ENCODE measurements at regions not wholly inside any gene's neighbourhood (a gene's known extent, or its start where the extent isn't known, plus 50 kb on each side); places are given as distances from the start of the nearest gene placed in this dataset.

DNA sequence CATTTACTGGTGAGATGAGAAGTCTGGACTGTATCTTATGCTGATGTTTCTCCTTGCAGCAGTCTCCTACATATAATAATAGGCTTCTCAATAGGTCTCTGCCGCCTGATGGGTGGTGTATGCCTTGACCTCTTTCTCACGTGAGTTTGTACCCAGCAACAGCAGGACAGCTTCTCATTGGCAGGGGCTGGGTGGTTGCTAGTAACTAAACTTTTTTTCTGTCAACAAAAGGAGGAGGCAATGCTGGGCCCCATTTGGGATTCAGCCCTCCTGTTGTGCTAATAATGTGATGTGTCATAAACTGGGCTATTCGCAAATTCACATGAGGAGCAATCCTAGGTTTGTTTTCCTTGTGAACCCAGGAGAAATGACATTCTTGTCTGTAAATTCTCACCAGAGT lies 533.6 kb downstream of the GATA3 start:
- DNase-seq (ENCODE audit: low read depth in 1 of 2, low spot score in 1 of 2): no peak

DNA sequence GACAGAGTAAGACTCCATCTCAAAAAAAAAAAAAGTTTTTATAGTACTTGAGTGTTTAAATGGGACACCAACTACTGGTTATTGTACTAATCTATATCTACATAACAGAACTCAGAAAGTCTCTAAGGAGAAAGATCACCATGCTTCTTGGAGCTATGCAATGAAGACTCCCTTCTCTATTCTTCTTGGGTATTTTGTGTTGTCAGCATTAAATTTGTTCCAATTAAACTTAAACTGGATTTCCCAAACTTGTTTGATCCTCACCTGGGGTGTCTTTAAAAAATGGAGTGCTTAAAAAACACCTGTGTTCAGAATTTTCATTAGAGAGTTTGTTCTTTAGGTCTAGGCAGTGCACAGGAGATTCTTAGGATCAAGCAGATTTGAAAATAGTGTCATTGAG lies 536.0 kb downstream of the GATA3 start:
- no peak for DNase-seq (ENCODE audit: low read depth in 1 of 2, low spot score in 1 of 2)

DNA sequence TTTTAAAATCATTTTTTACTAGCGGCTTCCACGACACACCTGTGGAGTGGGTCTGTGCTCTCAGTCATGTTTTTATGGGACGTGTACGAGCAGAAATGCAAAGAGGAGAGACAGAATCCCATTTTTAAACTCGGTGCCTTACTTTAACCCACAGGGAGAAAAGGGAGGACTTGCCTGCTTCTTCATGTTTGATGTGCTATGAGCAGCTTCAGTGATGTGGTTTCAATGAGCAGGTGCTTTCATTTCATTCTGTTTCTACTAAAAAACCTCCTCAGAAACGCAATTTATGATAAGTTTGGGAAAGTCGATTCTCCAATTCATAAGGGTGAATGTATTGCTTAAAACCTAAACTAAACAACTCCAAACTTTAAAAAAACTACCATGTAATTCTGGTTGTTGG lies 537.2 kb downstream of the GATA3 start:
- DNase-seq (ENCODE audit: low read depth in 1 of 2, low spot score in 1 of 2): no peak

DNA sequence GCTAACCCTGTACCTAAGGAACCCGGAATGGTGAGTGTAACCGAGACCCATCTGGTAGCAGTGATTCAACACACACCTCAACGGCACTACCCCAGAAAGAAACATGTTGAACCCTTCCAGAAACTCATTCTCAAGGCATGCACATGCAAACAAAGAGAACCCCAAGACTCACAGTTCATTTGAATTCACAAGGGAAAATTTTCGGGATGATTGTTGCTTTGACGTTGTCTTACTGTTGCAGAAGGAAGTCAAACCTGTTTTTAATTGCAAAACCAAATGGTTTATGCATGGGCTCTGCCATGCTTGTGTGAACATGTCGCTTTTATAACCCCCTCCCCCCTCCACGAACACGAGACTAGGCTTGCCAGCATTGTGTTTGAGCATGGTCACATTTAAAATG lies 539.7 kb downstream of the GATA3 start:
- no peak for DNase-seq (ENCODE audit: low read depth in 1 of 2, low spot score in 1 of 2)

DNA sequence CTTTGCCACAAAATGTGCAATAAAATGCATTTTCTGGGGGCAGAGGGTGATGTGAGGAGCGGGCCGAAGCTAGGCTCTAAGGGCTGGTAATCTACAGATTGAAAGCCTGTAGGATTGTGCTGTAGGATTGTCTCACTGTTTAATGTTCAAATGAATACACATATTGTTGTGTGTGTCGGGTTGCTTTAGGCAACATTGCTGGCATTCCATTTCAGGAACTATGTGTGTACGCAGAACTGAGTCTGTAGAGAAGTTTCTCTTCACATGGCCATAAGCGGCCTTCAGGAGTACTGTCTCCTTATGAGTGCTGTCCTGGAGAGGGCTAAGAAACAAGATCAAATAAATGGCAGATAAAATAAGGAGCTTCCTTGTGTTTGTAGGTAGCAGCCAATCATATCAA lies 540.2 kb downstream of the GATA3 start:
- DNase-seq (ENCODE audit: low read depth in 1 of 2, low spot score in 1 of 2): no peak

DNA sequence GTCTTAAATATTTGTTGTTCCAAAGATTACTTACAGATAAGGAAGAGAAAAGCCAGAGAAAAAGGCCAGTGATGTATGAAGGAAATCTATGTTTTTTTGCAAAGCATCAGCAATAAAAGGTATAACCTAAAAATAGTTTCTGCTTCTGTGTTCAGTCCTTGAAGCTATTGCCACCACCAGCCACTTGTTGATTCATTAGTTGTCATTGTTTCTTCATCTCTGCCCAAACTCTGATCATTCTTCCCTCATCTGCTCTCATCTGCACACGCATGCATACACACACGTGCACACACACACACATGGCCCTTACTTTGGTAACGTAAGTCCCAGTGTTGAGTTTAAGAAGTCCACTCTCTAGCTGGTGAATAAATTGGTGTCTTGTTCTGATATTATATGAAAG lies 540.7 kb downstream of the GATA3 start:
- no peak for DNase-seq (ENCODE audit: low read depth in 1 of 2, low spot score in 1 of 2)

DNA sequence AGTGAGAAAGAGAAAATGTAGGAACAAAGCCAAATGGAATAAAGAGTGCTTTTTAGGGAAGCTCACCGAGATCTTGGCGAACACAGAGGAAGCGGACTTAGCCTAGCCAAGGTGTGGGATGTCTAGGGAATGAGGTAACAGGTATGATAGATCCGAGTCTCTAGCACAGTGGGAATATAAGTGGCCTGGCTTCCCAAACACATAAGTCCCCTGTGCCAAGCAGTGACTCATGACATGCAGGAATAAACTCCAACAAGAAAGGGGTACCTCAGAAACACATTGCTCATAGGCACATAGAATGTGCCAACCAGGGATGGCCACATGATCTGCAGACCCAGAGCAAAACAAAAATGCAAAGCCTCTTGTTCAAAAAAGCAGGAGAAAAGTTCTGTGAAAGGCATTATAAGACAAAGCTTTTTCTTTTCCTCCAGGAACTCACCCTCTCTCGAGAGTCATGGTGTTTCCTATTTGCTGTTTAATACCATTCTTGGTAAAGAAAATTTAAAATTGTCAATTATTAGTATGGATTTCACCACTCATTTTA lies 542.5 kb downstream of the GATA3 start:
- no peak for DNase-seq (ENCODE audit: low read depth in 1 of 2, low spot score in 1 of 2)

DNA sequence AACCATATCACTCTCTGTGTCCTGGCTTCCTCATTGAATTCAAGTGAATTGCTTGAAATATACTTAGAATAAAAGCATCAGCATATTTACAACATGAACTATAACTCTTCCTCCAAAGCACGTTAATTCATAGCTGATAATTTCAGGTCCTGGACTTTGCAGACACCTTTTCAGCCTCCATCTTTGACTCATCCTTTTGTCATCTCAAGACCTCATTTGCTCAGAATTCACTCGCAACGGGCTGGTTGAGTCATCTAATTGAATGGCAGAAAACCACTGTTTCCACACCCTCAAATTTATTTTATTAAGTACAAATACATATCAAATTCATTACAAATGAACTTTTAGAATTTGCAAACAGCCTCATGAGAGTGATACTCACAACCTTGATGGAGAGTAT lies 545.7 kb downstream of the GATA3 start:
- no peak for DNase-seq (ENCODE audit: low read depth in 1 of 2, low spot score in 1 of 2)

DNA sequence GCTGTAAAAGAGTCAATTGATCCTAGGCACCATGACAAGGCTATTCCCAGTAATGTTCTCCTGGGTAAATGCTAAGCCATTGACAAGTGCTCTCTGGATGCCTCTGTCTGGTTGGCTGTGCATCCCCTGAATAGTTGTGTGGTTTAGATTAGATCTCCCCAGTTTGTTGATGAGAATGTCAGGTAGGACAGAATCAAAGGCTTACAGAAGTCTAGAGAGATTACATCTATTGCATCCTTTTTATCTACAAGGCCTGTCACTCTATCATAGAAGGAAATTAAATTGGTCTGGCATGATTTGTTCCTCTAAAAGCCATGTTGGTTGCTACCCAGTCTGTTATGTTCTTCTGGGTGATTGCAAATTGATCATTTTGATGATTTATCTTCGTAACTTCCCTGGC lies 548.3 kb downstream of the GATA3 start:
- DNase-seq (ENCODE audit: low read depth in 1 of 2, low spot score in 1 of 2): no peak

DNA sequence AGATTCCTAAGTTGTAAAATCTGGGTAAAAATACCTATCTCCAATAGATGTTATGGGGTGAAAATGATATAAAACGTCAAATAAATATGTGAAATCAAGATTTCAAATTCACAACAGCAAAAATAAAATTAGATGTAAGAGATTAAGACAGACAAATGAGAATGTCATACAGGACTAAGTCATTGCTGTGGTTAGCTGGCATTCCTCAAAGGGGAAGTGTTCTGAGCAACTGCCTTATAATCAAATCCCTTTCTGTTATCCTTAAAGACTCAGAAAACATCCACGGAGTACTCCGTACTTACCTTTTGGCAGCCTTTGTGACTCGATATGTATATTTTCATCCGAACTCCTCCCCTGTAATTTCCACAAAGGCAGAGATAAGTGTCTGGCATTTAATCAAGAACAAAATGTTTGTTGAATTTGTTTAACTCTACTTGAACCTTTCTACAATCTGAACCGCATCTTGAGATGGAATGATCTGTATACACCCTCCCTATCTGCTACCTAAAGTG lies 559.6 kb downstream of the GATA3 start:
- no peak for DNase-seq (ENCODE audit: low read depth in 1 of 2, low spot score in 1 of 2)

DNA sequence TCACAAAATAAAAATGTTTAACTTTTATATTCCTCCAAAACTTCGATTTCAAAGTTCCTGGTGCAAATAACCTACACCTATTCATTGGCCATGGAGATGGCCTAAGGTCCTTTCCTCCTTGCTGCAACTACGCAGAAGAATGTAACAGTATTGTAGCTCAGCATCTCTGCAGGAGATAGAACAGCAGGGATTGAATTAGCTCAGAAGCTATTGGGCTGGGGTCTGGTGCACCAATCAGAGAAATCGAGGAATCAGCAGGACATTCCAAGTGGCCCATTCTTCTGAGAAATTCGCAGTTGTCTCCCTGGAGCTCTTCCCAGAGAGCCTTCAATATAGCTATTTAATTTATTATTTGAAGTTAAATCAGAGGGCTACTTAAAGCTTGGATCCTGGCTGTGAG lies 560.6 kb downstream of the GATA3 start:
- DNase-seq (ENCODE audit: low read depth in 1 of 2, low spot score in 1 of 2): no peak

DNA sequence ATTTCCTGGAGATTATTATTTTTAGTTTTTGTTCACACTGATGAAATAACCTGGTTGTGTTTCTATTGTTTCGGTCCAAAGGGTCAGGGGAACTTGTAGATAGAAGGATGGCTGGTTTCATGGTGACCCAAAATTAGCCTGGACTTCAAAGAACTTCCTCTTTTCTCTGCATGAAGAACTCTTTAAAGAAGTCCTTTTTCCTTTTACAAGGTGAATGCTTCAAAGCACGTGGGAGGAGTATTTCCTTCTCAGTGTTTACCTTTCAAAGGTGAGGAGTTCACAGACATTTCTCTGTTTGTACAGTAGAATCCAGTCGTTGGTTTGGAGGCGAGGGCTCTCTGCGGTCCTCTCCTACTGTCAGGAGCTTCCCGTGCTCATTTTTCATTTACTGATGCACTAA lies 561.7 kb downstream of the GATA3 start:
- DNase-seq (ENCODE audit: low read depth in 1 of 2, low spot score in 1 of 2): no peak

DNA sequence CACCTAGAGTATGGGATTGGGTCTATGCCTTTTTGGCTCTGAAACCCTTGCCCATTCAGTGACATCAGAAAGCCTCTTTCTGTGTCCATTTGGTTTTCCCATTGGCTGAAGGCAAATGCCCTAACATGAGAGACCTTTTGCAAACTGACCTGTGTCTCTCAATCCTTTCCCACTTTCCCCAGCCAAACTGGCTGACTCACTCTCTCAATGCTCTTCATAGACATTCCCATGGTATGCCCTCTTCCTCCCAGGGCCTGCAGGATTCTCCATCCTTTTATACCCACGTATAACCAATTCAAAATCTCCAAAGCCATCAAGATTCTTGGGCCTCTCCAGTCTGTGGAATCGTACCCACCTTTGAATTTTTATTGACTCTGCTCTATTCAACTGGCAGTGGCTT lies 563.3 kb downstream of the GATA3 start:
- no peak for DNase-seq (ENCODE audit: low read depth in 1 of 2, low spot score in 1 of 2)

DNA sequence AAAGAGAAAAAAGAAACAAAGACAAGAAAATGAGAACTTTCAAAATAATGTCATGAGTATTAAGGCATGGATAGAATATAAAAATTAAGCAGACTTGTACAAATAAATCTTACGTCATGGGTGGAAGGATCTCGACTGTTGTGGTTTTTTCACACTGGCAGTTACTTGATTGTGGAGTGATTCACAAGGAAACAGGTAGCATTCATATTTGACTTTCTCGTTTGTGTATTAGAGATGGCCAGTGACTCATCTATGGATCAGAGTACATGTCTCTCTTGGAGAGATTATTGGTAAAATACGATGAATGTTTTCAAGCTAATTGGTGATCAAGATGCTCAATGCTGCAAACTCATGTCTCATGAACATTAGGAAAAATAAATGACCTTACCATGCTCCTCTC lies 564.3 kb downstream of the GATA3 start:
- no peak for DNase-seq (ENCODE audit: low read depth in 1 of 2, low spot score in 1 of 2)

DNA sequence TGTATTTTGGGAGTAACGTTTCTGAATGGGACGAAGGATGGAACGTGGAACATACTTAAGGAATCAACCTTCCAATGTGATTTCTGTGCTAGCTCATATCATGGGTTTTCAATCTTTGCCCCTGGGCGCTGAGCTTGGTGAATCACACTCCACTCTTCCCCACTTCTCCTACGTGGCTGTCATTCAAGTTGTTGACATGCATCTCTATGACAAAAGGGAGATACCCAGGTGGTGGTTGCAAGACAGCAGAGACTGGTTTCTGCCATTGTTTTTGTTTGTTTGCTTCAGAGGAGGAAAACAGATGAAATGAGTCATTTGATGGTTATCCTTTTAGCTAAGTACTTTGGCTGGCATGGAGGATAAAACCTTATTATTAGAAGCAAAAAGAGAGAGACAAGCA lies 573.9 kb downstream of the GATA3 start:
- DNase-seq (ENCODE audit: low read depth in 1 of 2, low spot score in 1 of 2): no peak

DNA sequence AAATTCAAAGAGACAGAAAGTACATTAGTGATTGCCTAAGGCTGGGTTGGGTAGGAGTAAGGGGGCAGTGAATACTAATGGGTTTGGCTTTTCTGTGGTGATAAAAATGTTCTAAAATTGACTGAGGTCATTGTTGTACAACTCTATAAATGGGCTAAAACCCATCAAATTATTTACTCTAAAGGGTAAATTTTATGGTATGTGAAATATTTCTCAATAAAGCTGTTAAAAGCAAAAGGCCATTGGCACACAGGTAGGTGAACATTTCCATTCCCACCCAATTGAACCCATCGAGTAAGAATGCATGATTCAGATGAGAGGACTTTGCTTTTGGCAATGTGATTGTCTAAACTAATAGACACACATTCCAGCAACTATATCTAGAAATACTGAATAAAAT lies 579.4 kb downstream of the GATA3 start:
- no peak for DNase-seq (ENCODE audit: low read depth in 1 of 2, low spot score in 1 of 2)

DNA sequence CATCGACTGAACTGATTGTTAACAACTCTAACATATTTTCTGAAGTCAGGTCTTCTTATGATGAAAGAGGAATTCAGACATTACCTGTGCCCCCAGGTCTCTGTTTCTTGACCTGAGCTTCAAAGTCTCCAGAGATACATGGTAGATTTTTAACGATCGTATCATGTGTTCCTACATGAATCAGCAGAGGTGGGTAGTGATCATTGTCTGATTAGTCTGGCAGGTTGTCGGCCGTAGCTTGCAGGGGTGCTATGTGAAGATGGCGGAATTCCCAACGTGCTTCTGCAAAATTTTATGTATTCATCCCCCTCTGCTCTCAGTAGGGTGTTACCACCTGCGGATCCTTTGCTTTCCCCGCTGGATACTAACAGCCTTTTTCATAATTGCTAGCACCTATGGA lies 581.9 kb downstream of the GATA3 start:
- DNase-seq (ENCODE audit: low read depth in 1 of 2, low spot score in 1 of 2): no peak

DNA sequence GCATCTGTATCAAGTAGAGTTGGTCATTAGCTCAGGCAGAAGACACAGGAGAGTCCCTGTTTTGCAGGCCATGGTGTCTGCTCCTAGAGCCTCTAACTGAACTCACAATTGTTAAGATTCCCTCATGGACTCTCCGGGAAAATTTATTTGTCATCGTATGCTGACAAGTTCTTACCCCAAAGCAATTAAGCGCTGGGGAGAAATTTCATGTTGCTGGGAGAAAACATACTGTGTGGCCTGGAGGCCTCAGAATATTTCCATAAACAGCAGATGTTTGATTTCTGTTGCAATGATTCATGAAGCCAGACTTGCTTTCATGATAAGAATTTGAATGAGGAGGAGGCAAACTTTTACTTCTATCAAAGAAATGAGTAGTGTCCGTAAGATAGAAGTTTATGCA lies 583.2 kb downstream of the GATA3 start:
- DNase-seq (ENCODE audit: low read depth in 1 of 2, low spot score in 1 of 2): no peak

DNA sequence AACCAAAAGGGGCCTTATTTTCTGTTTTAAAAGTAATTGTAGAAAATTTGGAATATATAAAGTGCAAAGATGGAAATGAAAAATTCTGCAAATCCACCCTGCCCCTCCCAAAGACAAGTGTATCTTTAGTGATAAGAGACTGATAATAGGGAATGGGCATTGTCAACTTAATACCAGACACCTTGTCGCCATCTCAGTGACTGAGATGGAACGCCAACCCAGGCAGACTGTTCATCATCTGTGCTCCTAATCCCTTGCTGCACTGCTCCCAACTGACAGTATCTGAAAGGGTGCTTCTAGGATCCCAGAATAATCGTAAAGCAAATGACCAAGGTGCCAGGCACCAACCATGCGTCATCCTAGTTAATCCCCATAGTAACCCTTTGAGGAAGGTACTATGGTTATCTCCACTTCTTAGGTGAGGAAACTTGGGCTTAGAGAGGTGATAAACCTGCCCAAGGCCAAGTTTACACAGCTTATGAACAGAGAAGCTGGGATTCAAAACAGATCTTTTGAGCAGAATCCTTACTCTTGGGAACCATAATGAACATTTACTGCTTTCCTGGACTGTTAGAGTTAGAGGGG lies 583.7 kb downstream of the GATA3 start:
- no peak for DNase-seq (ENCODE audit: low read depth in 1 of 2, low spot score in 1 of 2)

DNA sequence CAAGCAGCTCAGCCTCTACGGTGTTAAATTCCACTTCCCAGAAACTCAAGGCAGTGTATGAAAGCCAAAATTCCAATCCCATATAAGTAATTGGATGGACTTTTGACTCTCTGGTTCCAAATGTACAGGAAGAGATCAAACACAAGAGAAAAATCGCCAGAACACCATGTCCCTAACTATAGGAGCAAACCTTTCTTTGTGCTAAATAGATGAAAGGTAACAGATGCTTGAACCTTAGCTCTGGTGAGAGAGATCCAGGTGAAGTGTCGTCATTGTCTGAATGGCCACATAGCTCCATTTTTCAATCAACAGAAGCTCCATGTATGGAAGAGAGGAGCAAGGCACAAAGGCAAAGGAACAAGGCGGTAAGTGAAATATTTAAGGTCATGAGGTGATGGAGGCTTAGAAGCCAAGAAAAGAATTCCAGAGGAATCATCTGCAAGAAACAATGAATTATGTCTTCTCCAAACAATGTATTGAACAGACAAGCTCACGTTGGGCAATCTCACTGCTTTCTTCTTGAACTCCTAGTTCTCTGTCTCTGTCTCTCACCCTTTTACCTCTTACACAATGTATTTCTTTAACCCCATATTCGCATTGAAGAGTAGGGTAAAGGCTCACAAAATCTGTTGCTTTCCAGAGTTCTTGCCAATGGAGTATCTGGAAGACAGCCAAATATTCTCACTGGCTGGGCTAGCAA lies 585.1 kb downstream of the GATA3 start:
- no peak for DNase-seq (ENCODE audit: low read depth in 1 of 2, low spot score in 1 of 2)

DNA sequence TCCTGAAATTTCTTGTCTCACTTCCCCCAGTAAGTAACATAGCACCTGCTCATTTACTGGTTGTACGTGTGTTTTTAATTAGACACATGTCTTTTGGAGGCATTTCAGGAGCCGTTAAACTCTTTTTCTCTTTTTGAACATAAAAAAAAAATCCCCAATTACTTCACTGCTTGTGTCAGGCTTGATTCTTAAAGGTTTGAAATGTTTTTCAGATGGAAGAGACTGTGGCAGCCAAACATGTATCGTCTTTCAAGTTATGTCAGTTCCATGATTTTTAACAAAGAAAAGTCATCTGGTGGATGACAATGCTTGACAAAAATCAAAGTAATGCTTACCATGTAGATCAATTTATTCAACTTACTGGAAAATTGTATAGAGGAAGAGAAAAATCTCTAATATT lies 585.8 kb downstream of the GATA3 start:
- DNase-seq (ENCODE audit: low read depth in 1 of 2, low spot score in 1 of 2): no peak

DNA sequence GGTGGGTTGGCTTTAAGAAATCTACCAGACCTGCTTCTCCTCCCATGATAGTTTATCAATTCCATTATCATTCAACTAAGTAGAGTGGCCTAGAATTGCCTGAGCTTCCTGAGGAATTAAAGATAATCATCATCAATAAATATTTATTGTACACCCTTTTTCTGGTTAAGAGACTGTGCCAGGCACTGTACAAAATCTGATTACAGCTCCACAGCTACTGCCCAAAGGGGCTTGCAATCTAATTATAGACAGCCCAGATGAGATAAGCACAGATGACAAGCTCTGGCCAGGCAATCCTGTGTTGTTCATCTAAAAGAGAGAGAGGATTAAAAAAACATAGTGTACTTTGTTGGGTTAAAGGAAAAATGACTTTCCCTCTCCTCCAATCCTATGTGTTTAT lies 586.4 kb downstream of the GATA3 start:
- no peak for DNase-seq (ENCODE audit: low read depth in 1 of 2, low spot score in 1 of 2)

DNA sequence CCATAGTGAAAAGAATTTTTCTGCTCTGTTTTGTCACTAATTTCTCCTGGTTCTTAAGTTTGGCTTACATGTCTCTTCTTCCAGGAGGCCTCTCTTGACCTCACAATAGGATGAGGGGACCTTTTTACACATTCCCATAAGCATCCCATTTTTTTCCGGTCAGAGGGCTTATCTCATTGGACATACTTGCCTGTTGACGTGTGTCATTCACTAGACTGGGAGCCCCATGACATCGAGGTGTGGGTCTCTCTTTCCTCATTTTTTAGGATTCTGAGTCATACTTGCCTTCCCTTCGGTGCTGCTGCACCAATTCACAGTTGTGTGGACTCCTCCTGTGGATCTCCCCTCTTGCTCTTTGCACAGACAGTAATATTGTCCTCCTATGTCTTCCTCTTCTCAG lies 601.8 kb downstream of the GATA3 start:
- no peak for DNase-seq (ENCODE audit: low read depth in 1 of 2, low spot score in 1 of 2)
